Activated T-cell treated with anti-CD3 and anti-CD28 coated beads, Interleukin-2, amount 50 U/mL, for 72 hours (primary cell): ENCODE measurements at regions not wholly inside any gene's neighbourhood (a gene's known extent, or its start where the extent isn't known, plus 50 kb on each side); places are given as distances from the start of the nearest gene placed in this dataset.
"Not testable (repeated sequence)": the region's sequence is repeated elsewhere in the genome, so short reads cannot be mapped to it uniquely, and the experiment has no call there.

Experiments
- ATAC-seq, 2 donors: fragments of 150-1000 bp; cut with Tn5 transposase; replicated peaks in 1 of 2; 2 replicates each; pipeline ENCODE4 v1.10.0; 2021; ENCODE audit warnings: moderate library complexity in 2 of 2, mild to moderate bottlenecking in 1 of 2
- DNase-seq, 2 donors: peaks; one replicate each; pipeline ENCODE4 v3.0.0; 2021 to 2022; ENCODE audit warnings: mixed read lengths in 1 of 2
- H3K27ac Mint-ChIP-seq: one replicate; pipeline ENCODE4 v1.8.0; 2022; ENCODE audit warnings: mild to moderate bottlenecking, moderate library complexity, mixed read lengths
- H3K27me3 Mint-ChIP-seq: one replicate; pipeline ENCODE4 v1.8.0; 2022; ENCODE audit warnings: low read depth, mixed read lengths
- H3K36me3 Mint-ChIP-seq, 2 donors: one replicate each; pipeline ENCODE4 v1.8.0; 2022; ENCODE audit warnings: mixed read lengths in 2 of 2, mild to moderate bottlenecking in 1 of 2; ENCODE audit not compliant: insufficient read depth in 2 of 2
- H3K4me1 Mint-ChIP-seq: one replicate; pipeline ENCODE4 v1.8.0; 2022; ENCODE audit warnings: low read depth, mixed read lengths
- H3K4me3 Mint-ChIP-seq, 2 donors: one replicate each; pipeline ENCODE4 v1.8.0; 2022; ENCODE audit warnings: mild to moderate bottlenecking in 2 of 2, mixed read lengths in 2 of 2, moderate library complexity in 2 of 2
- H3K9me3 Mint-ChIP-seq, 2 donors: one replicate each; pipeline ENCODE4 v1.8.0; 2022; ENCODE audit warnings: mixed read lengths in 2 of 2

GRCh38 chr21:35611708-35612132 lies 448.6 kb downstream of the SETD4 start:
- no peaks in the 10 kb centered on the region for H3K27me3 Mint-ChIP-seq
- H3K4me3 Mint-ChIP-seq, result no peak overlapping the region
- H3K9me3 Mint-ChIP-seq, result no peaks in the 10 kb centered on the region
- no peaks in the 10 kb centered on the region for H3K36me3 Mint-ChIP-seq
- ATAC-seq, result no peak
- no peak overlapping the region for H3K27ac Mint-ChIP-seq
- H3K4me1 Mint-ChIP-seq, result no peaks in the 10 kb centered on the region
- DNase-seq, result no peak

GRCh38 chr21:35609263-35609662 lies 451.1 kb downstream of the SETD4 start:
- H3K27me3 Mint-ChIP-seq, result no peaks in the 10 kb centered on the region
- H3K4me1 Mint-ChIP-seq, result no peaks in the 10 kb centered on the region
- ATAC-seq (no peak), DNase-seq (no peak)
- no peaks in the 10 kb centered on the region for H3K9me3 Mint-ChIP-seq
- H3K4me3 Mint-ChIP-seq, result no peak overlapping the region
- H3K27ac Mint-ChIP-seq, result no peak overlapping the region
- no peaks in the 10 kb centered on the region for H3K36me3 Mint-ChIP-seq

- ATAC-seq, result no peak
- Mint-ChIP-seq H3K9me3 (no peaks in the 10 kb centered on the region), H3K36me3 (no peaks in the 10 kb centered on the region), H3K27me3 (no peaks in the 10 kb centered on the region), H3K4me3 (no peak overlapping the region), H3K27ac (no peak overlapping the region), H3K4me1 (no peaks in the 10 kb centered on the region)
- no peak for DNase-seq
Measured at GRCh38 chr21:35607406-35607805, 452.9 kb downstream of the SETD4 start.

GRCh38 chr21:35606578-35606977 lies 453.7 kb downstream of the SETD4 start:
- H3K36me3 Mint-ChIP-seq, result no peaks in the 10 kb centered on the region
- no peak overlapping the region for H3K4me3 Mint-ChIP-seq

GRCh38 chr21:35606146-35606545 lies 454.2 kb downstream of the SETD4 start:
- Mint-ChIP-seq H3K36me3 (no peaks in the 10 kb centered on the region), H3K27me3 (no peaks in the 10 kb centered on the region), H3K9me3 (no peaks in the 10 kb centered on the region), H3K4me3 (no peak overlapping the region), H3K27ac (no peak overlapping the region), H3K4me1 (no peaks in the 10 kb centered on the region)
- DNase-seq (no peak), ATAC-seq (no peak)

More at GRCh38 chr21:35606578-35606977, 453.7 kb downstream of the SETD4 start:
- Mint-ChIP-seq H3K9me3 (no peaks in the 10 kb centered on the region), H3K27me3 (no peaks in the 10 kb centered on the region), H3K27ac (no peak overlapping the region), H3K4me1 (no peaks in the 10 kb centered on the region)
- ATAC-seq (peak in 1 of 2 donors; percentile 15), DNase-seq (no peak)

GRCh38 chr21:35603494-35603893 lies 456.8 kb downstream of the SETD4 start:
- H3K4me3 Mint-ChIP-seq, result no peak overlapping the region
- no peaks in the 10 kb centered on the region for H3K9me3 Mint-ChIP-seq
- H3K4me1 Mint-ChIP-seq, result no peaks in the 10 kb centered on the region
- no peaks in the 10 kb centered on the region for H3K27me3 Mint-ChIP-seq
- DNase-seq (no peak), ATAC-seq (no peak)
- H3K36me3 Mint-ChIP-seq, result no peaks in the 10 kb centered on the region
- H3K27ac Mint-ChIP-seq, result no peak overlapping the region

- no peak overlapping the region for H3K4me3 Mint-ChIP-seq
- ATAC-seq, result no peak
- no peaks in the 10 kb centered on the region for H3K36me3 Mint-ChIP-seq
- no peaks in the 10 kb centered on the region for H3K4me1 Mint-ChIP-seq
- H3K27me3 Mint-ChIP-seq, result no peaks in the 10 kb centered on the region
- DNase-seq, result no peak
- no peak overlapping the region for H3K27ac Mint-ChIP-seq
- no peaks in the 10 kb centered on the region for H3K9me3 Mint-ChIP-seq
Measured at GRCh38 chr21:35602811-35603362, 457.4 kb downstream of the SETD4 start.

- ATAC-seq (no peak), DNase-seq (no peak)
- no peaks in the 10 kb centered on the region for H3K9me3 Mint-ChIP-seq
- no peak overlapping the region for H3K4me3 Mint-ChIP-seq
- no peaks in the 10 kb centered on the region for H3K27me3 Mint-ChIP-seq
- H3K27ac Mint-ChIP-seq, result no peak overlapping the region
- no peaks in the 10 kb centered on the region for H3K36me3 Mint-ChIP-seq
- no peaks in the 10 kb centered on the region for H3K4me1 Mint-ChIP-seq
Measured at GRCh38 chr21:35601211-35601610, 459.1 kb downstream of the SETD4 start.

GRCh38 chr21:35599164-35599563 lies 461.2 kb downstream of the SETD4 start:
- ATAC-seq, result no peak
- H3K27ac Mint-ChIP-seq, result no peak overlapping the region
- no peak overlapping the region for H3K4me3 Mint-ChIP-seq
- no peaks in the 10 kb centered on the region for H3K4me1 Mint-ChIP-seq
- no peak for DNase-seq
- no peaks in the 10 kb centered on the region for H3K36me3 Mint-ChIP-seq
- no peaks in the 10 kb centered on the region for H3K27me3 Mint-ChIP-seq
- no peaks in the 10 kb centered on the region for H3K9me3 Mint-ChIP-seq

GRCh38 chr21:35597750-35598339 lies 462.5 kb downstream of the SETD4 start:
- DNase-seq (no peak), ATAC-seq (no peak)
- Mint-ChIP-seq H3K36me3 (no peaks in the 10 kb centered on the region), H3K27me3 (no peaks in the 10 kb centered on the region), H3K9me3 (no peaks in the 10 kb centered on the region), H3K4me1 (no peaks in the 10 kb centered on the region), H3K27ac (no peak overlapping the region), H3K4me3 (no peak overlapping the region)

- no peak for ATAC-seq
Measured at GRCh38 chr21:35594905-35595304, 465.4 kb downstream of the SETD4 start.

GRCh38 chr21:35593000-35593502 lies 467.3 kb downstream of the SETD4 start:
- Mint-ChIP-seq H3K27me3 (no peaks in the 10 kb centered on the region), H3K4me3 (no peak overlapping the region), H3K27ac (no peak overlapping the region), H3K36me3 (peaks cover 0 to 2% of the 10 kb centered on the region in 2 donors), H3K4me1 (peaks cover 3% of the 10 kb centered on the region), H3K9me3 (no peaks in the 10 kb centered on the region)
- no peak for DNase-seq
- ATAC-seq, result no peak

More at GRCh38 chr21:35594905-35595304, 465.4 kb downstream of the SETD4 start:
- DNase-seq, result no peak
- H3K9me3 Mint-ChIP-seq, result no peaks in the 10 kb centered on the region
- no peak overlapping the region for H3K27ac Mint-ChIP-seq
- H3K36me3 Mint-ChIP-seq, result peaks cover 0 to under 1% of the 10 kb centered on the region in 2 donors
- H3K4me1 Mint-ChIP-seq, result no peaks in the 10 kb centered on the region
- H3K4me3 Mint-ChIP-seq, result no peak overlapping the region
- no peaks in the 10 kb centered on the region for H3K27me3 Mint-ChIP-seq

- not testable (repeated sequence) for ATAC-seq, H3K4me3 Mint-ChIP-seq, DNase-seq, H3K36me3 Mint-ChIP-seq, H3K9me3 Mint-ChIP-seq, H3K27ac Mint-ChIP-seq, H3K27me3 Mint-ChIP-seq
- H3K4me1 Mint-ChIP-seq, result peaks cover 11% of the 10 kb centered on the region
Measured at GRCh38 chr21:35590284-35590683, 470.0 kb downstream of the SETD4 start.
